PC-9 (cell line): ENCODE measurements at regions not wholly inside any gene's neighbourhood (a gene's known extent, or its start where the extent isn't known, plus 50 kb on each side); places are given as distances from the start of the nearest gene placed in this dataset.

Experiments used
- BruUV-seq: library from RNA; stranded (reverse); fragments of 400-500 nt; replicated peaks from 2 replicates; lab custom pipeline; 2021; lab: Mats Ljungman, UMichigan
- CTCF ChIA-PET: fragments of 300-600 bp; sonication (Branson Sonifier 250); formaldehyde crosslinking; loops from one replicate; lab custom pipeline; 2022; ENCODE audit warnings: antibody characterized with exemption; lab: Charles Lee
- POLR2A ChIA-PET: fragments of 300-600 bp; sonication (Branson Sonifier 250); formaldehyde crosslinking; loops from one replicate; lab custom pipeline; 2022; ENCODE audit warnings: antibody characterized with exemption; ENCODE audit not compliant: unreplicated experiment; lab: Charles Lee
- DNase-seq, 2 experiments: peaks; one replicate each; pipeline versions ENCODE4 v3.0.0 to v3.0.0-alpha.2; 2015 to 2022; ENCODE audit warnings: mixed read lengths in 1 of 2
- H2AFZ ChIP-seq: fragments of 200-600 bp; sonication (generic); 2 replicates; pipeline ENCODE4 v1.8.1; 2017; ENCODE audit warnings: antibody characterized with exemption
- H3F3A ChIP-seq: fragments of 200-600 bp; sonication (generic); 2 replicates; pipeline ENCODE4 v1.8.1; 2017; ENCODE audit warnings: antibody characterized with exemption, mild to moderate bottlenecking, low read depth; ENCODE audit not compliant: insufficient read depth
- H3K27ac ChIP-seq: fragments of 200-600 bp; sonication (generic); 2 replicates; pipeline ENCODE4 v1.6.1; 2016; ENCODE audit warnings: mixed run types
- H3K27me3 ChIP-seq: fragments of 200-600 bp; sonication (generic); 2 replicates; pipeline ENCODE4 v1.6.1; 2016; ENCODE audit warnings: low read depth, mixed run types; ENCODE audit not compliant: insufficient read depth
- H3K36me3 ChIP-seq: fragments of 200-600 bp; sonication (generic); 2 replicates; pipeline ENCODE4 v1.6.1; 2016; ENCODE audit warnings: low read depth, mixed run types
- H3K4me1 ChIP-seq: fragments of 200-600 bp; sonication (generic); replicated peaks from 2 replicates; pipeline ENCODE4 v1.6.1; 2016; ENCODE audit warnings: mixed run types; ENCODE audit not compliant: insufficient read depth
- H3K4me2 ChIP-seq: fragments of 200-600 bp; sonication (generic); 2 replicates; pipeline ENCODE4 v1.6.1; 2017; ENCODE audit warnings: mixed run types
- H3K4me3 ChIP-seq: fragments of 200-600 bp; sonication (generic); 2 replicates; pipeline ENCODE4 v1.6.1; 2016; ENCODE audit warnings: mixed run types
- H3K79me2 ChIP-seq: fragments of 200-600 bp; sonication (generic); 2 replicates; pipeline ENCODE4 v1.6.1; 2017; ENCODE audit warnings: low read depth, mixed run types
- H3K9me2 ChIP-seq: fragments of 200-600 bp; sonication (generic); 2 replicates; pipeline ENCODE4 v1.8.1; 2017; ENCODE audit warnings: mild to moderate bottlenecking; ENCODE audit not compliant: insufficient read depth
- H3K9me3 ChIP-seq: fragments of 200-600 bp; sonication (generic); 2 replicates; pipeline ENCODE4 v1.8.1; 2016; ENCODE audit warnings: low read depth; ENCODE audit not compliant: insufficient read depth
- H4K20me1 ChIP-seq: fragments of 200-600 bp; sonication (generic); 2 replicates; pipeline ENCODE4 v1.8.1; 2017; ENCODE audit not compliant: insufficient read depth
- CTCF ChIP-seq: fragments of 200-600 bp; sonication (generic); conservative IDR thresholded peaks from 2 replicates; pipeline ENCODE4 v1.6.1; 2017; ENCODE audit warnings: mixed run types, antibody characterized with exemption, mild to moderate bottlenecking, moderate library complexity
- EZH2 ChIP-seq: fragments of 200-600 bp; sonication (generic); IDR thresholded peaks from 2 replicates; pipeline ENCODE4 v1.8.0; 2017; ENCODE audit warnings: antibody characterized with exemption, low read depth
- intact Hi-C: fragments of 100-400 bp; cut with micrococcal nuclease; formaldehyde crosslinking; loops from one replicate; pipeline ENCODE4 v1.10.0; 2022; ENCODE audit not compliant: unreplicated experiment

DNA sequence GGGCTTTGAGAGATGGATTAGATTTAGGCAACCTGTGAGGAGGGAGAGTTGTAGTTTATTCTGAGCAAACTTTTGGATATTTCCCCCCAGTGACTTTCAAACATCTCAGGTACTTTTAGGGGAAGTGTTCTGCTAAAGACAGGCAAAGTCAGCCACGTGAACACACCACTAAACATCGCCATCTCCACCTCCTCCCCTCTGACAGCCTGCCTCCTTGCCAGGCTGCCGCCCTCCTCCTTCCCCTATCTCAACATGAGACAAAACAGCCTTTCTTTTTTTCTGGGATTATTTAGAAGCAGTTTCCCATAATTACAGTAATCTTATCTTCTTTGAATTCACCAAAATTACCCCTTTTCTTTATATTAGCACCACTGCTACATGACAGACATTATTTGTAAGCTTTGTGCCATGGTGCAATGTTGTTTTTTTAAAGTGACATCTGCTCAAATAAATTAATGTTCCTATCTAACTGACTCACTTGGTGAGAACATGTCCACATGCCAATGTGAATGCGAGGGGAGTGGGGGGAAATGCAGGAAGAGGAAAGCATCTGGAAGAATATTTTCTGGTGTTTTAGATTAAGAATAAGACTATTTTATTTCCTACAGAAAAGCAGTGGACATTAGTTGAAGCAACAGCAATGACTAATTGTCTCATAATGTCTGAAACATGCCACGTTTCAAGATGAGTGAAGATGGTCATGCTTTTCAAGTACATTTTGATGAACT lies 147.8 kb upstream of the ATP1B1 start:
- BruUV-seq, result no TSS peak
- intact Hi-C loops, result no loop called here
- no peaks in the 10 kb centered on the region for H3K27me3 ChIP-seq
- no peaks in the 10 kb centered on the region for H3K79me2 ChIP-seq
- no peaks in the 10 kb centered on the region for H3K36me3 ChIP-seq
- no peaks in the 10 kb centered on the region for H4K20me1 ChIP-seq
- H3F3A ChIP-seq, result no peaks in the 10 kb centered on the region
- no peak for DNase-seq
- H3K9me3 ChIP-seq, result no peaks in the 10 kb centered on the region
- H3K4me2 ChIP-seq, result no peak overlapping the region
- CTCF ChIA-PET, result no interaction called here
- no peak overlapping the region for H2AFZ ChIP-seq
- no peak for TF ChIP-seq EZH2
- no peak for TF ChIP-seq CTCF
- POLR2A ChIA-PET, result no interaction called here
- H3K27ac ChIP-seq, result no peak overlapping the region
- H3K4me1 ChIP-seq, result no peaks in the 10 kb centered on the region
- H3K9me2 ChIP-seq, result 0 out of 2 replicates have a peak, but pooled peaks cover 4% of the 10 kb centered on the region
- no peak overlapping the region for H3K4me3 ChIP-seq

- TF ChIP-seq CTCF, result no peak
- no peak for TF ChIP-seq EZH2
- ChIA-PET POLR2A (no interaction called here), CTCF (no interaction called here)
- H2AFZ ChIP-seq, result no peak overlapping the region
- no peaks in the 10 kb centered on the region for H3K79me2 ChIP-seq
- H3K4me3 ChIP-seq, result no peak overlapping the region
- no peaks in the 10 kb centered on the region for H3K9me3 ChIP-seq
- H4K20me1 ChIP-seq, result no peaks in the 10 kb centered on the region
- intact Hi-C loops, result no loop called here
- no peak for DNase-seq
- 0 out of 2 replicates have a peak, but pooled peaks cover 4% of the 10 kb centered on the region for H3K9me2 ChIP-seq
- BruUV-seq, result no TSS peak
- no peaks in the 10 kb centered on the region for H3K4me1 ChIP-seq
- H3K4me2 ChIP-seq, result no peak overlapping the region
- H3K27me3 ChIP-seq, result no peaks in the 10 kb centered on the region
- no peak overlapping the region for H3K27ac ChIP-seq
- no peaks in the 10 kb centered on the region for H3F3A ChIP-seq
- H3K36me3 ChIP-seq, result no peaks in the 10 kb centered on the region
Observed at GRCh38 chr1:168959382-168959781, 147.1 kb upstream of the ATP1B1 start.

DNA sequence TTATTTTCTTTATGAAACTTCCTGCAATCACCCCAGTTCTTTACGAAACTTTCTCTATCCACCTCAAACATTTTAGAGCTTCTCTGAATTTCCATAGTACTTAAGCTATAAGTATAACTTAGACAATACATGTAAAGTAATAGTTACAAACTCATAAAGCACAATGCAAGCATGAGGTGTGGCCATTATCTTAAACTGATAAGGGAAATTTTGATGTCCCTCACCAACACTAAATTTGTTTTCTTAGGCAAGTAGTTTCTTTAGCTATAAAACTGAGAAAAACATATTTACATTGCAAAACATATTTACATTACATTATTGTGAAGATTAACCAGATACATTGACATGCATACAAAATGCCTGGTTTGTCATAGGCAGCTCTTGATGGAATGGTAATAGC lies 146.4 kb upstream of the ATP1B1 start:
- BruUV-seq, result no TSS peak
- no peaks in the 10 kb centered on the region for H3K4me1 ChIP-seq
- H3K9me2 ChIP-seq, result 0 out of 2 replicates have a peak, but pooled peaks cover 4% of the 10 kb centered on the region
- no peaks in the 10 kb centered on the region for H3F3A ChIP-seq
- ChIA-PET POLR2A (no interaction called here), CTCF (no interaction called here)
- H2AFZ ChIP-seq, result no peak overlapping the region
- no peaks in the 10 kb centered on the region for H3K36me3 ChIP-seq
- no peaks in the 10 kb centered on the region for H3K27me3 ChIP-seq
- TF ChIP-seq EZH2 (no peak), CTCF (no peak)
- DNase-seq, result no peak
- no peaks in the 10 kb centered on the region for H3K79me2 ChIP-seq
- intact Hi-C loops, result no loop called here
- H3K9me3 ChIP-seq, result no peaks in the 10 kb centered on the region
- no peaks in the 10 kb centered on the region for H4K20me1 ChIP-seq
- H3K4me2 ChIP-seq, result no peak overlapping the region
- no peak overlapping the region for H3K4me3 ChIP-seq
- no peak overlapping the region for H3K27ac ChIP-seq
